Renal cortex interstitium (tissue), 11 donors: ENCODE measurements at regions not wholly inside any gene's neighbourhood (a gene's known extent, or its start where the extent isn't known, plus 50 kb on each side); places are given as distances from the start of the nearest gene placed in this dataset.

Experiments used
- DNase-seq, 11 donors: peaks; one replicate each; pipeline ENCODE4 v3.0.0-alpha.2; 2013; ENCODE audit warnings: low read depth in 9 of 11, low spot score in 4 of 11; ENCODE audit errors: extremely low read depth in 1 of 11

GRCh38 chr5:123748239-123748638 lies 236.3 kb downstream of the CSNK1G3 start:
- DNase-seq = no peak

- DNase-seq = no peak
These were observed 234.8 kb downstream of the CSNK1G3 start for GRCh38 chr5:123746683-123747360.

- no peak for DNase-seq
These were observed 232.1 kb downstream of the CSNK1G3 start for GRCh38 chr5:123743990-123744583.

GRCh38 chr5:123735384-123735783 lies 223.4 kb downstream of the CSNK1G3 start:
- no peak for DNase-seq

- DNase-seq = no peak
These were observed 220.3 kb downstream of the CSNK1G3 start for GRCh38 chr5:123732257-123732656.

GRCh38 chr5:123722451-123722850 lies 210.5 kb downstream of the CSNK1G3 start:
- no peak for DNase-seq

GRCh38 chr5:123721675-123722276 lies 209.8 kb downstream of the CSNK1G3 start:
- no peak for DNase-seq

GRCh38 chr5:123720955-123721354 lies 209.0 kb downstream of the CSNK1G3 start:
- DNase-seq = no peak

GRCh38 chr5:123720339-123720738 lies 208.4 kb downstream of the CSNK1G3 start:
- DNase-seq = no peak

- no peak for DNase-seq
These were observed 207.0 kb downstream of the CSNK1G3 start for GRCh38 chr5:123719004-123719403.

GRCh38 chr5:123718238-123718637 lies 206.3 kb downstream of the CSNK1G3 start:
- no peak for DNase-seq

GRCh38 chr5:123717139-123717538 lies 205.2 kb downstream of the CSNK1G3 start:
- DNase-seq = no peak

- no peak for DNase-seq
These were observed 198.1 kb downstream of the CSNK1G3 start for GRCh38 chr5:123710031-123710430.

- DNase-seq = no peak
These were observed 197.4 kb downstream of the CSNK1G3 start for GRCh38 chr5:123709422-123709821.

GRCh38 chr5:123708074-123708806 lies 196.3 kb downstream of the CSNK1G3 start:
- no peak for DNase-seq

- DNase-seq = no peak
These were observed 194.6 kb downstream of the CSNK1G3 start for GRCh38 chr5:123706531-123706930.

GRCh38 chr5:123705741-123706140 lies 193.8 kb downstream of the CSNK1G3 start:
- DNase-seq = no peak

- no peak for DNase-seq
These were observed 189.7 kb downstream of the CSNK1G3 start for GRCh38 chr5:123701511-123702200.

- no peak for DNase-seq
These were observed 188.8 kb downstream of the CSNK1G3 start for GRCh38 chr5:123700624-123701287.
